ENCODE measurements at regions not wholly inside any gene's neighbourhood (a gene's known extent, or its start where the extent isn't known, plus 50 kb on each side); places are given as distances from the start of the nearest gene placed in this dataset.

- H3K4me3 ChIP-seq (ENCODE audit: control insufficient read depth, low read depth, low read length) = no peak overlapping the region
- DNase-seq (ENCODE audit: low read depth) = no peak
- TF ChIP-seq, protein P1, sequence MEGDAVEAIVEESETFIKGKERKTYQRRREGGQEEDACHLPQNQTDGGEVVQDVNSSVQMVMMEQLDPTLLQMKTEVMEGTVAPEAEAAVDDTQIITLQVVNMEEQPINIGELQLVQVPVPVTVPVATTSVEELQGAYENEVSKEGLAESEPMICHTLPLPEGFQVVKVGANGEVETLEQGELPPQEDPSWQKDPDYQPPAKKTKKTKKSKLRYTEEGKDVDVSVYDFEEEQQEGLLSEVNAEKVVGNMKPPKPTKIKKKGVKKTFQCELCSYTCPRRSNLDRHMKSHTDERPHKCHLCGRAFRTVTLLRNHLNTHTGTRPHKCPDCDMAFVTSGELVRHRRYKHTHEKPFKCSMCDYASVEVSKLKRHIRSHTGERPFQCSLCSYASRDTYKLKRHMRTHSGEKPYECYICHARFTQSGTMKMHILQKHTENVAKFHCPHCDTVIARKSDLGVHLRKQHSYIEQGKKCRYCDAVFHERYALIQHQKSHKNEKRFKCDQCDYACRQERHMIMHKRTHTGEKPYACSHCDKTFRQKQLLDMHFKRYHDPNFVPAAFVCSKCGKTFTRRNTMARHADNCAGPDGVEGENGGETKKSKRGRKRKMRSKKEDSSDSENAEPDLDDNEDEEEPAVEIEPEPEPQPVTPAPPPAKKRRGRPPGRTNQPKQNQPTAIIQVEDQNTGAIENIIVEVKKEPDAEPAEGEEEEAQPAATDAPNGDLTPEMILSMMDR (conservative IDR thresholded peaks at IDR 0.05; ENCODE audit: control insufficient read depth, insufficient read depth, low read depth, low read length) = no peak
Observed at GRCh38 chr17:74107107-74107506, 96.4 kb upstream of the RPL38 start.

DNA sequence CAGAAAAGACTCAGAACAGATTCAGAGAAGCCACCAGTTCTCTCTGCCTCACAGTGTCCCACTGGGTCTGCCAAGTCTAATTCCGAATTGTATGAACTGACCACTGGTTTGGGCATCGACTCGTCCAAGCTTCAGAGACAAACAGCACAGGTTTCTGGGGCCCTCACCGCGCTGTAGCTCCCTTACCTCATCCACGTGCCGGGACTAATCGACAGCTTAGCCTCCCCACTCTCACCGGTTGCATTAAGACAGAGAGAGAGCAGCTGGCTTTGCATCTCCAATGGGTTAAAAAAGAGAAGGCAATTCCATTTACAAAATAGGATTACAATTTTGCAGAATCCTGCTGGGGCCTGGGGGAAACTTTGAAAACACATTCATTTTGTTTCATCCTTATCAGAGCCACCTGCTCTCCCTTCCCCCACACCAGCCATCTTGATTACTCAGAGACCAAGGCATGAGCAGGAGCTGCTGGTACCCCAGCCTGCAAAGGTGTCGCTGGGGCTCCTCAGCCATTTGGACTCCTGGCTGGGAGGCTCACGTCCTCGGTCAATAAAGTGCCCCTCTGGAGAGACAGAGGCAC, 95.3 kb upstream of the RPL38 start:
- TF ChIP-seq, protein P1 (conservative IDR thresholded peaks at IDR 0.05; ENCODE audit: control insufficient read depth, insufficient read depth, low read depth, low read length) = no peak
- H3K4me3 ChIP-seq (ENCODE audit: control insufficient read depth, low read depth, low read length) = no peak overlapping the region
- DNase-seq (ENCODE audit: low read depth) = no peak

- TF ChIP-seq, protein P1 (conservative IDR thresholded peaks at IDR 0.05; ENCODE audit: control insufficient read depth, insufficient read depth, low read depth, low read length) = no peak
- no peak for DNase-seq (ENCODE audit: low read depth)
- H3K4me3 ChIP-seq (ENCODE audit: control insufficient read depth, low read depth, low read length) = no peak overlapping the region
Observed at GRCh38 chr17:74110467-74110866, 93.0 kb upstream of the RPL38 start.

DNA sequence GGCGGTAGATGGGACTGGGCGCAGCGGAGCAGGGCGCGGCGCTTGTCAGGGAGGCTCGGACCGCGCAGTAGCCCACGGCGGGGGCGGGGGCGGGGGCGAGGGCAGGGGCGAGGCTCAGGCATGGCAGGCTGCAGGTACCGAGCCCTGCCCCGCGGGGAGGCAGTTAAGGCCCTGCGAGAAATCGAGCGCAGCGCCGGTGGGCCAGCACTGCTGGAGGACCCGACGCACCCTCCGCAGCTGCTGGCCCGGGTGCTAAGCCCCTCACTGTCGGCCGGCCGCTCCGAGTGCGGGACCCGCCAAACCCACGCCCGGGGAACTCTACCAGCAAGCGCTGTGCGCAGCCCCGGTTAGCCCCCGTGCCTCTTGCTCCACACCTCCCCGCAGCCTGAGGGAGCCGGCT, 90.2 kb upstream of the RPL38 start:
- TF ChIP-seq, protein P1 (conservative IDR thresholded peaks at IDR 0.05; ENCODE audit: control insufficient read depth, insufficient read depth, low read depth, low read length) = no peak
- no peak for DNase-seq (ENCODE audit: low read depth)
- no peak overlapping the region for H3K4me3 ChIP-seq (ENCODE audit: control insufficient read depth, low read depth, low read length)

GRCh38 chr17:74113952-74114351, 89.5 kb upstream of the RPL38 start:
- TF ChIP-seq, protein P1 (conservative IDR thresholded peaks at IDR 0.05; ENCODE audit: control insufficient read depth, insufficient read depth, low read depth, low read length) = no peak
- no peak for DNase-seq (ENCODE audit: low read depth)
- H3K4me3 ChIP-seq (ENCODE audit: control insufficient read depth, low read depth, low read length) = no peak overlapping the region

DNA sequence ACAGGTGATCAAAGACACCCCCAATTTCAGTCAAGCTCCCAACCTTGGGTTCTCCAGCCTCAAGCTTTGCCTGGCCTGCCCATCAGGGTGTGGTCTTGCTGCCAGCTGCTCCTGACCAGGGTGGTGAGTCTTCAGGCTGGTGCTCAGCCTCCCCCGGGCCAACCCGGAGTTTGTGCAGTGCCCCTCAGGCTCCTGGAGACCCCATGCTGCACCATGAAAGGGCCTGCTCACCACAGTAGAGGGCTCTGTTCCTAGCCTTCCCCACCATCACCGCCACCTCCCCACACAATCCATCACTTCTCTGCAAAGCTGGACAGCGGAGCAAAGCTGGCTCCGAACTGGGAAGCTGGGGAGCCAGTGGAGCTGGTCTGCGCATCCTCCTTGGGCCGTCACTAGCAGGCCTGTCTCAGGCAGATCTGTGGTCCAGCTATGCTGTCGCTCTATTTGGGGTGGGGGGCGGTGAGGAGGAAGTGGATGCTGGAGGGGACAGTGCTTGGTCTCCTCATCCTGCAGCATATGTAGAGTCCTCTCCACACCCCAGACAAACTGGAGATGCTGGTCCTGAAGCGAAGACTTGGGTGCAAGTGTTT, 88.5 kb upstream of the RPL38 start:
- no peak for DNase-seq (ENCODE audit: low read depth)
- no peak overlapping the region for H3K4me3 ChIP-seq (ENCODE audit: control insufficient read depth, low read depth, low read length)

More for the DNA sequence above, 88.5 kb upstream of the RPL38 start:
- TF ChIP-seq, protein P1 (conservative IDR thresholded peaks at IDR 0.05; ENCODE audit: control insufficient read depth, insufficient read depth, low read depth, low read length) = no peak
